SU-DHL-6 (cell line): ENCODE measurements at regions not wholly inside any gene's neighbourhood (a gene's known extent, or its start where the extent isn't known, plus 50 kb on each side); places are given as distances from the start of the nearest gene placed in this dataset.

Experiments
- CTCF ChIP-seq: fragments of 200-600 bp; sonication (generic); IDR thresholded peaks from one replicate; pipeline ENCODE4 v1.5.1; 2017; ENCODE audit warnings: antibody characterized with exemption, mild to moderate bottlenecking, low read length, moderate library complexity; ENCODE audit not compliant: insufficient read depth, poor library complexity, severe bottlenecking
- EZH2phosphoT487 ChIP-seq: fragments of 200-600 bp; sonication (generic), shearing (Covaris generic); conservative IDR thresholded peaks from 2 replicates; pipeline ENCODE4 v1.6.1; 2018; ENCODE audit warnings: mild to moderate bottlenecking, antibody characterized with exemption, low read length, moderate library complexity, mixed read lengths

- TF ChIP-seq CTCF (no peak), EZH2phosphoT487 (no peak)
These were observed 2055.0 kb upstream of the ACO1 start for GRCh38 chr9:30329431-30329830.
